HCT116 (cell line): ENCODE measurements at regions not wholly inside any gene's neighbourhood (a gene's known extent, or its start where the extent isn't known, plus 50 kb on each side); places are given as distances from the start of the nearest gene placed in this dataset.

ENCODE experiments used
- ATAC-seq: fragments of 200-7000 bp; cut with Tn5 transposase; 2 replicates; pipeline ENCODE4 v1.9.1; 2020; ENCODE audit warnings: mild to moderate bottlenecking, moderate library complexity
- BruUV-seq: library from RNA; stranded (reverse); fragments of 400-500 nt; replicated peaks from 2 replicates; lab custom pipeline; 2021; lab: Mats Ljungman, UMichigan
- CTCF ChIA-PET: fragments of 300-600 bp; sonication (Branson Sonifier 250); formaldehyde crosslinking; loops from one replicate; lab custom pipeline; 2021; ENCODE audit warnings: antibody characterized with exemption; lab: Charles Lee
- POLR2A ChIA-PET: fragments of 300-600, 350-600 bp; sonication (Branson Sonifier 250); formaldehyde crosslinking; loops from one replicate; lab custom pipeline; 2021; ENCODE audit warnings: antibody characterized with exemption; lab: Charles Lee
- RAD21 ChIA-PET, 2 experiments: fragments of 300-600 bp; sonication (Branson Sonifier 250); formaldehyde crosslinking; loops; one replicate each; lab custom pipeline; 2023; ENCODE audit warnings: low total read pairs in 2 of 2; ENCODE audit not compliant: uncharacterized antibody in 2 of 2, unreplicated experiment in 2 of 2, low non-redundant PET in 1 of 2; lab: Charles Lee
- DNase-seq: peaks from one replicate; pipeline ENCODE4 v3.0.0-alpha.2; 2010; ENCODE audit warnings: low read depth, low spot score
- H2AFZ ChIP-seq: fragments of 200-600 bp; shearing (Covaris generic), sonication (generic); 2 replicates; pipeline ENCODE4 v1.6.1; 2017; ENCODE audit warnings: low read depth, mixed run types, mixed read lengths, antibody characterized with exemption, low read length; ENCODE audit not compliant: poor library complexity, severe bottlenecking
- H3K27ac ChIP-seq: 2 replicates; pipeline ENCODE4 v1.5.1; 2012; ENCODE audit warnings: low read depth, low read length
- H3K27me3 ChIP-seq: fragments of 200-600 bp; sonication (generic); 2 replicates; pipeline ENCODE4 v1.6.1; 2016; ENCODE audit warnings: mixed run types, low read length, mixed read lengths; ENCODE audit not compliant: insufficient read depth
- H3K36me3 ChIP-seq, 2 experiments: fragments of 200-500 bp in 1 of 2; fragments of 200-600 bp in 1 of 2; sonication (Bioruptor generic) in 1 of 2; sonication (generic) in 1 of 2; 2 replicates each; pipeline versions ENCODE4 v1.5.1 to v1.6.1; 2014 to 2016; ENCODE audit warnings: low read length in 2 of 2, inconsistent platforms in 1 of 2, mixed read lengths in 1 of 2, mixed run types in 1 of 2; ENCODE audit not compliant: insufficient read depth in 2 of 2, control insufficient read depth in 1 of 2
- H3K4me1 ChIP-seq, 2 experiments: fragments of 200-600 bp in 1 of 2; sonication (generic) in 1 of 2; 2 replicates each; pipeline versions ENCODE4 v1.5.1 to v1.6.1; 2012 to 2017; ENCODE audit warnings: low read length in 2 of 2, inconsistent platforms in 1 of 2, mild to moderate bottlenecking in 1 of 2, mixed read lengths in 1 of 2, mixed run types in 1 of 2, moderate library complexity in 1 of 2; ENCODE audit not compliant: insufficient read depth in 2 of 2, control insufficient read depth in 1 of 2
- H3K4me2 ChIP-seq: fragments of 200-600 bp; sonication (generic); 2 replicates; pipeline ENCODE4 v1.6.1; 2017; ENCODE audit warnings: mixed run types, low read length, mixed read lengths
- H3K4me3 ChIP-seq, 2 experiments: fragments of 200-600 bp in 1 of 2; sonication (generic) in 1 of 2; replicated peaks in 1 of 2; 2 replicates each; pipeline ENCODE4 v1.5.1; 2011 to 2016; ENCODE audit warnings: low read length in 2 of 2, control low read depth in 1 of 2, low read depth in 1 of 2, mild to moderate bottlenecking in 1 of 2, mixed read lengths in 1 of 2, mixed run types in 1 of 2
- H3K79me2 ChIP-seq: fragments of 200-600 bp; sonication (generic); 2 replicates; pipeline ENCODE4 v1.6.1; 2017; ENCODE audit warnings: mild to moderate bottlenecking, mixed run types, low read length, moderate library complexity, mixed read lengths; ENCODE audit not compliant: insufficient read depth
- H3K9ac ChIP-seq: fragments of 200-600 bp; sonication (generic); 2 replicates; pipeline ENCODE4 v1.6.1; 2016; ENCODE audit warnings: low read length, mixed read lengths
- H3K9me2 ChIP-seq: fragments of 200-600 bp; sonication (generic), shearing (Covaris generic); 2 replicates; pipeline ENCODE4 v1.6.1; 2017; ENCODE audit warnings: mixed run types, mild to moderate bottlenecking, moderate library complexity; ENCODE audit not compliant: insufficient read depth
- H3K9me3 ChIP-seq, 2 experiments: fragments of 200-500 bp in 1 of 2; fragments of 200-600 bp in 1 of 2; sonication (Bioruptor generic) in 1 of 2; sonication (generic) in 1 of 2; 2 replicates each; pipeline ENCODE4 v1.6.1; 2014 to 2017; ENCODE audit warnings: low read length in 2 of 2, mixed read lengths in 2 of 2, inconsistent platforms in 1 of 2, low read depth in 1 of 2, mild to moderate bottlenecking in 1 of 2, mixed run types in 1 of 2, moderate library complexity in 1 of 2; ENCODE audit not compliant: control insufficient read depth in 1 of 2, insufficient read depth in 1 of 2
- H4K20me1 ChIP-seq: fragments of 200-600 bp; sonication (generic), shearing (Covaris generic); 2 replicates; pipeline ENCODE4 v1.6.1; 2017; ENCODE audit warnings: mixed run types, mild to moderate bottlenecking, moderate library complexity; ENCODE audit not compliant: insufficient read depth
- ATF3 ChIP-seq: IDR thresholded peaks from 2 replicates; pipeline ENCODE4 v1.6.1; 2012
- EGR1 ChIP-seq: IDR thresholded peaks from 2 replicates; pipeline ENCODE4 v1.6.1; 2012; ENCODE audit warnings: low read depth
- ELF1 ChIP-seq: IDR thresholded peaks from 2 replicates; pipeline ENCODE4 v1.6.1; 2012; ENCODE audit warnings: low read depth, borderline replicate concordance
- EZH2phosphoT487 ChIP-seq: fragments of 200-600 bp; IDR thresholded peaks from 2 replicates; pipeline ENCODE4 v1.6.1; 2018; ENCODE audit warnings: antibody characterized with exemption, borderline replicate concordance
- POLR2AphosphoS5 ChIP-seq: IDR thresholded peaks from 2 replicates; pipeline ENCODE4 v1.6.1; 2011; ENCODE audit warnings: mild to moderate bottlenecking, low read depth, low read length, moderate library complexity
- RAD21 ChIP-seq: IDR thresholded peaks from 2 replicates; pipeline ENCODE4 v1.6.1; 2012; ENCODE audit warnings: low read depth, mild to moderate bottlenecking
- SP1 ChIP-seq: IDR thresholded peaks from 2 replicates; pipeline ENCODE4 v1.6.1; 2012; ENCODE audit warnings: low read depth
- ZNF274 ChIP-seq: fragments of 200-500 bp; sonication (Bioruptor generic); IDR thresholded peaks from 2 replicates; pipeline ENCODE4 v1.6.1; 2014; ENCODE audit warnings: mild to moderate bottlenecking, low read depth, low read length, inconsistent platforms
- intact Hi-C: fragments of 100-400 bp; cut with micrococcal nuclease; formaldehyde crosslinking; loops from 2 replicates; pipeline ENCODE4 v1.10.0; 2022
- TF ChIP-seq, protein P1 (sequence below): IDR thresholded peaks from 2 replicates; pipeline ENCODE4 v1.6.1; 2012

DNA sequence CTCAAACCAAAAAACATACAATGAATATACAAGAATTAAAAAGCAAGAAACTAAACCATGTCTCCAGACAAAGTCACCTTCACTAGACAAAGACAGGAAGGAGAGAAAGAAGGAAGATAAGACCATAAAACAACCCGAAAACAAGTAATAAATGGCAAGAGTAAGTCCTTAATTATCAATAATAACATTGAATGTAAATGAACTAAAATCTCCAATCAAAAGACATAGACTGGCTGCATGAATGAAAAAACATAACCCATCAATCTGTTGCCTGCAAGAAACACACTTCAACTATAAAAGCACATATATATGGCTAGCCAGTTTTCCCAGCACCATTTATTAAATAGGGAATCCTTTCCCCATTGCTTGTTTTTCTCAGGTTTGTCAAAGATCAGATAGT lies 100.8 kb upstream of the SAMSN1 start:
- H3K9me2 ChIP-seq, result no peaks in the 10 kb centered on the region
- H3K27me3 ChIP-seq, result no peaks in the 10 kb centered on the region
- ATAC-seq, result no peak
- intact Hi-C loops, result no loop called here
- no peaks in the 10 kb centered on the region for H3K79me2 ChIP-seq
- H3K4me2 ChIP-seq, result no peak overlapping the region
- no peaks in the 10 kb centered on the region for H3K36me3 ChIP-seq
- BruUV-seq, result no TSS peak
- RAD21 ChIA-PET, result no interaction called here
- DNase-seq, result no peak
- H3K4me3 ChIP-seq, result no peak overlapping the region
- CTCF ChIA-PET, result no interaction called here
- H3K4me1 ChIP-seq, result no peaks in the 10 kb centered on the region
- H4K20me1 ChIP-seq, result no peaks in the 10 kb centered on the region
- H3K27ac ChIP-seq, result no peak overlapping the region
- no peak overlapping the region for H2AFZ ChIP-seq
- POLR2A ChIA-PET, result no interaction called here
- no peak overlapping the region for H3K9ac ChIP-seq
- TF ChIP-seq POLR2AphosphoS5 (no peak), ATF3 (no peak), ELF1 (no peak), RAD21 (no peak)
- H3K9me3 ChIP-seq, result peaks cover 0 to 3% of the 10 kb centered on the region in 2 experiments; a peak in 1 of 4 replicates

- RAD21 ChIA-PET, result no interaction called here
- DNase-seq (no peak), ATAC-seq (no peak)
- TF ChIP-seq EGR1, result no peak
- TF ChIP-seq, protein P1, sequence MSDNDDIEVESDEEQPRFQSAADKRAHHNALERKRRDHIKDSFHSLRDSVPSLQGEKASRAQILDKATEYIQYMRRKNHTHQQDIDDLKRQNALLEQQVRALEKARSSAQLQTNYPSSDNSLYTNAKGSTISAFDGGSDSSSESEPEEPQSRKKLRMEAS, result no peak
- TF ChIP-seq SP1, result no peak
- no peak for TF ChIP-seq ZNF274
- no peak for TF ChIP-seq EZH2phosphoT487
- BruUV-seq, result no TSS peak
- H3K79me2 ChIP-seq, result no peaks in the 10 kb centered on the region
- no peak overlapping the region for H2AFZ ChIP-seq
- POLR2A ChIA-PET, result no interaction called here
- H3K4me3 ChIP-seq, result no peak overlapping the region
- H3K9me3 ChIP-seq, result peaks cover 0 to 3% of the 10 kb centered on the region in 2 experiments; a peak in 1 of 4 replicates
- no peak overlapping the region for H3K4me2 ChIP-seq
- H3K36me3 ChIP-seq, result no peaks in the 10 kb centered on the region
- no peaks in the 10 kb centered on the region for H3K4me1 ChIP-seq
- intact Hi-C loops, result no loop called here
- no peaks in the 10 kb centered on the region for H3K9me2 ChIP-seq
- H4K20me1 ChIP-seq, result no peaks in the 10 kb centered on the region
- H3K27ac ChIP-seq, result no peak overlapping the region
- CTCF ChIA-PET, result no interaction called here
- H3K27me3 ChIP-seq, result no peaks in the 10 kb centered on the region
- H3K9ac ChIP-seq, result no peak overlapping the region
Measured at GRCh38 chr21:14645702-14646101, 99.6 kb upstream of the SAMSN1 start.
